HG02943 (cell line): ENCODE measurements at regions not wholly inside any gene's neighbourhood (a gene's known extent, or its start where the extent isn't known, plus 50 kb on each side); places are given as distances from the start of the nearest gene placed in this dataset.
"Not testable (repeated sequence)": the region's sequence is repeated elsewhere in the genome, so short reads cannot be mapped to it uniquely, and the experiment has no call there.

Experiments used
- ATAC-seq: cut with Tn5 transposase; IDR thresholded peaks from one replicate; pipeline ENCODE4 v1.9.1; 2021; ENCODE audit warnings: mild to moderate bottlenecking, low read depth, moderate library complexity; ENCODE audit not compliant: unreplicated experiment

- no peak for ATAC-seq
These were observed 508.7 kb downstream of the TRIML1 start for GRCh38 chr4:188647820-188648370.

GRCh38 chr4:188649635-188650034 is 510.4 kb downstream of the TRIML1 start:
- no peak for ATAC-seq

GRCh38 chr4:188650516-188650915 is 511.3 kb downstream of the TRIML1 start:
- no peak for ATAC-seq

GRCh38 chr4:188657365-188657764 is 518.1 kb downstream of the TRIML1 start:
- ATAC-seq = no peak

DNA sequence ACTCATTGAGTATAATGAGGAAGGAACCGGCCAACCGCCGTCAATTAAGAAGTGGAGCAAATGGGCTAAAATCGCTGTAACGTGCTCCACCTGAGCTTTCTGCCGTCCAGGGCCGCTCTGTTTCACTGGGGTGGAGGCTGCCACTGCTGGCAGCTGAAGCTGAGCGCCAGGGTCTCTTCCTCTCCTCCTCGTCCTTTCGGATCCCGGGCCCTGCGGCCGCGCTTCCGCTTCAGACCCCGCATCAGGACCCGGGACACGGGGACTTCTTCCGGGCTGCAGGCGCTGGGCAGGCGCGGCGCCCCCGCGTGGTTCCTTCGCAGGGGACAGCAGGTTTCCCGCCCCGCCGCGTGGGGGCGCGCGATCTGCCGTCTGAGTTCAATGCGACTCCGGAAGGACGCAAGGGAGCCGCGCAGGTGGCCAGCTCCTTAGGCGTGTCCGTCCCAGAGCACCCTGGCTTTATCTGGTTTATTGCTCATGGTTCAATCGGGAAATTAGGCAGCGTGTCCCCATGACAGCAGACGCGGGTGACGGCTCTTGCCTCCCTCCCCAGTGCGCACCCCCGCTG is 519.8 kb downstream of the TRIML1 start:
- no peak for ATAC-seq

GRCh38 chr4:188660796-188661195 is 521.6 kb downstream of the TRIML1 start:
- no peak for ATAC-seq

- no peak for ATAC-seq
These were observed 522.3 kb downstream of the TRIML1 start for GRCh38 chr4:188661502-188661901.

DNA sequence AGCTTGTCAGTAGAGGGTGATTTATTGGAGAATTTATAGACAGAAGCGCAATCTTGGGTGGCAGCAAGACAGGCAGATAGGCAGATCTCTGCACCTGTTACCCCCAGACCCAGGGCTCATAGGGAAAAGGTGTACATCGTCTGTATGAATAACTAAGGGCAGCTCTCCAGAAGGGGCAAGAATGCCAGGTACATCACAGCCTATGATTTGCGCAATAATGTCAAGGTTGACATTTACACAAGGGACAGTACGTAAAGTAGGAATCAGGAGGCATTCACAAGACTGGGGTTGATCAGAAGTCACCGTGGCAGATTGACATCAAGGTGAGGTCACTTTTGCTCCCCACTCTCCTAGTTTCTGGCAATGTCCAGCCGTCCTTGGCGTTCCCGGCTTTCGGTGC is 524.1 kb downstream of the TRIML1 start:
- ATAC-seq = no peak

- no peak for ATAC-seq
These were observed 526.5 kb downstream of the TRIML1 start for GRCh38 chr4:188665491-188666457.

DNA sequence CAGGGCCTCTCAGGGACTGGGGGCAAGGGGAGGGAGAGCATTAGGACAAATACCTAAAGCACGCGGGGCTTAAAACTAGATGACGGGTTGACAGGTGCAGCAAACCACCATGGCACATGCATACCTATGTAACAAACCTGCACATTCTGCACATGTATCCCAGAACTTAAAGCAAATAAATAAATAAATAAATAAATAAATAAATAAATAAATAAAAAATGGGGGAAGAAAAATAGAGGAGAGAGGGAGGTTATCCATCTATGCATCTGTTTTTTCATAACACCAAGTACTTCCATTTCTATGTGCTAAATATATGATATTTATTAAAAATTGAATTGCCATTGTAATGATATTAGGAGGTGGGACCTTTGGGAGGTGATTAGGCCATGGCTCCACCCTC is 539.5 kb downstream of the TRIML1 start:
- not testable (repeated sequence) for ATAC-seq

- ATAC-seq = no peak
These were observed 540.9 kb downstream of the TRIML1 start for GRCh38 chr4:188680004-188680666.

DNA sequence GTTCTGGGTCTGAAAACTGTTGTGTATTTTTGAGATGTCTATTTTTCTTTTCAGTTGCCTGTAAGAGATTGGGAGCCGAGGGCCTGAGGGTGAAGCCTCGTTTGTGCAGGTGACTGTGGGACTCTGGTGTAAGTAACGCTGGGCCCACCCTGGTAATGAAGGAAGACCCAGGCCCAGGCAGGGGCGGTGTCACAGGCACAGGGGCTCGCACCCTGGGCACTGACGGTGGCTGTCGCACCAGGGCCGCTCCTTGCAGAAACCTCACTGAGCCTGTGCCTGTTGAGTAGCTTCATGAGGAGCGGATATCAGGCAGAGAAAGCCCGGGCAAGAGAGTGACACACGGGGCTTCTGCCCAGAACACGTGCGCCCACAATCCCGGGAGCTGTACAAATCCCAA is 541.4 kb downstream of the TRIML1 start:
- ATAC-seq = no peak

GRCh38 chr4:188682321-188682720 is 543.1 kb downstream of the TRIML1 start:
- ATAC-seq = no peak

DNA sequence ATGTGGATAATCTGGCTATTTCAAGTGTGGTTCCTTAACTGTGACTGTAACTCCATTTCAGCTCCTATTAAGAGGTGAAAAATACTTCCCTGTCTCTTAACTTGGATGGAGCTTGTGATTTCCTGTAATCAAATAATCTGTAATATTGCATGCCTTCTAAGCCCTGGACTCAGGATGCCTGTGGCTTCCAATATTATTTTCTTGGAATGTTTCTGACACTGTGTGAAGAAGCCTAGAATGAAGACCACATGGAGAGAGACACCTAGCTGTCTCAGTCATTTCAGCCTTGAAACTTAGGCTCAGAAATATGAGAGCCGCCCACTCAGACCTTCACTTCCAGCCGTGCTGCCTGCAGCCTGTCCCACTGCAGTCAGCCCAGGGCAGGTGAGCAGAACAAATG is 544.3 kb downstream of the TRIML1 start:
- ATAC-seq = no peak

- ATAC-seq = no peak
These were observed 549.7 kb downstream of the TRIML1 start for GRCh38 chr4:188688956-188689355.

DNA sequence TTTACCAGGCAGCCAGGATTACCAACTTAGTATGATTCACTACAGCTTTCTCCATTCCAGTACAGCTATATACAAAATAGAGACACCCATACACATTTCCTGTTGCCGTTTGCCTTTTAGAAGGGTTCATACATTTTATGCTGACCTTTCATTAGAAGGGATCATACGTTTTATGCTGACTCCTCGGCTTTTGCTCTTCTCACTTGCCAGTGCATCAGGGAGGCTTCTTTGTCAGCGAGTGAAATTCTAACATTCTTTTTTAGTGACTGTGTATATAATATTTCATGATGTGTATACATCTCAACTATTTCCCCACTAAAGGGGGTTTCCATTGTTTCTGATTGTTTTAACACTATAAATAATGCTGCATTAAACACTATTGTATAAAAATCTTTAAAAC is 552.6 kb downstream of the TRIML1 start:
- no peak for ATAC-seq

DNA sequence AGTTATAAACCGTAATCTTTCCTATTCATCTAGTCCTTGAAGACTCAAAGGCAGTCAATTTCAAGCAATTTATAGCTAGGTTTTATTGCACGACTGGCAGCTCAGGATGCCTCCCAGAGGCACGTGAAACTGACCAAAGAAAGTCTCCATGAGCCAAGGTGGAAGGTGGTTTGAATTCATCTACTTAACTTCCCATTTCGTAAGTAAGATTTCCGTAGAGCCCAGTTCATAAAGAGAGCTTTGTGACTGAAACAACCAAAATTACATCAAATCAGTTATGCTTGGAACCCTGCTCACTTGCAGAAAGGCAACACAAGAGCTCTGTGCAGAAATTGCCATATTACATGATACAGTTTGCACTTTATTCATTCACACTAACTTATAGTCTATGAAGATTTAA is 556.0 kb downstream of the TRIML1 start:
- no peak for ATAC-seq

DNA sequence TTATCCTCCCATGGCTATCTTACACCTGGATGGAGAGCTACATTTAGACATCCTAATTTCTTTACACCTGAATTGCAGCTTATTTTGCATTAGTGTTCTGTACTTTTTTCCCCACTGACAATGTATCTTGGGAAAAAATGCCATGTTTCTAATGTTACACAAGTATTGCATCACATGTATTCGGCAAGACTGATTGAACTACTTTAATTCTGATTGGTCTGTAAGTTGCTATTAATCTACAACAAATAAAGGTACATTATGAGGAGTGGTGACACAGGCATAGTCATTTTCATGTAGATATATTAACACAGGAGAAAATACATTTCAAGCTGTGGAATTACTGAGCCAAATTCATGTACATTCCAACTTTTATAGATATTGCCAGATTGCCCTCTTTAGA is 558.0 kb downstream of the TRIML1 start:
- no peak for ATAC-seq

- no peak for ATAC-seq
These were observed 562.7 kb downstream of the TRIML1 start for GRCh38 chr4:188701952-188702351.

DNA sequence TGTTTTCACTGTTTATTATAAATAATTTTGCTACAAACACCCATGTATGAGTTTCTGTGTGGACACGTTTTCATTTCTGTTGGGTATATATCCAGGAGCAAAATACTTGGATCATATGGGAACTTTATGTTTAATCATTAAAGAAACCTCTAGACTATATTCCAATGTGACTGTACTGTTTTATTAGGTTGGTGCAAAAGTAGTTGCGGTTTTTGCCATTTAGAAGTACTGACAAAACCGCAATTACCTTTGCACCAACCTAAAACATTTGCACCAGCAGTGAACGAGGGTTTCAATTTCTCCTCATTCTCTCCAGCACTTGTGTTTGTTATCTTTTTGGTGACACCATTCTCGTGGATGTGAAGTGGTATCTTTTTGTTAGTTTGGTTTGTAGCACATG is 565.0 kb downstream of the TRIML1 start:
- ATAC-seq = no peak

GRCh38 chr4:188707036-188707435 is 567.8 kb downstream of the TRIML1 start:
- no peak for ATAC-seq
